Sciatic nerve (tissue), 2 donors: ENCODE measurements at regions not wholly inside any gene's neighbourhood (a gene's known extent, or its start where the extent isn't known, plus 50 kb on each side); places are given as distances from the start of the nearest gene placed in this dataset.
"Not testable (repeated sequence)": the region's sequence is repeated elsewhere in the genome, so short reads cannot be mapped to it uniquely, and the experiment has no call there.

Experiments used
- ATAC-seq: fragments of 200-7000 bp; cut with Tn5 transposase; one replicate; pipeline ENCODE4 v1.9.1; 2020; ENCODE audit warnings: mild to moderate bottlenecking, moderate library complexity
- DNase-seq: peaks from one replicate; pipeline ENCODE4 v3.0.0-alpha.2; 2020; ENCODE audit warnings: low spot score
- intact Hi-C: fragments of 100-400 bp; cut with DNase I; formaldehyde crosslinking; loops from one replicate; pipeline ENCODE4 v1.14.2; 2022
- donor health status: DM: no; HTN: no; CAD: no.
- donor health status: DM: no; HTN: no; CAD: no.

- DNase-seq, result no peak
- intact Hi-C loops, result no loop called here
- no peak for ATAC-seq
Measured at GRCh38 chr7:110399421-110399820, 691.5 kb upstream of the LRRN3 start.

GRCh38 chr7:110400411-110400810 lies 690.5 kb upstream of the LRRN3 start:
- intact Hi-C loops, result no loop called here
- no peak for DNase-seq
- ATAC-seq, result no peak

- no peak for ATAC-seq
- DNase-seq, result no peak
- intact Hi-C loops, result no loop called here
Measured at GRCh38 chr7:110407242-110407641, 683.7 kb upstream of the LRRN3 start.

- intact Hi-C loops, result no loop called here
- no peak for DNase-seq
- ATAC-seq, result no peak
Measured at GRCh38 chr7:110407706-110408105, 683.2 kb upstream of the LRRN3 start.

GRCh38 chr7:110412614-110413013 lies 678.3 kb upstream of the LRRN3 start:
- intact Hi-C loops, result no loop called here
- ATAC-seq (no peak), DNase-seq (no peak)

- ATAC-seq (no peak), DNase-seq (no peak)
- intact Hi-C loops, result no loop called here
Measured at GRCh38 chr7:110413038-110413437, 677.9 kb upstream of the LRRN3 start.

GRCh38 chr7:110417611-110418010 lies 673.3 kb upstream of the LRRN3 start:
- DNase-seq (no peak), ATAC-seq (no peak)
- intact Hi-C loops, result no loop called here

GRCh38 chr7:110418659-110419280 lies 672.2 kb upstream of the LRRN3 start:
- ATAC-seq (no peak), DNase-seq (no peak)
- intact Hi-C loops, result no loop called here

GRCh38 chr7:110420788-110421187 lies 670.1 kb upstream of the LRRN3 start:
- ATAC-seq, result no peak
- intact Hi-C loops, result no loop called here
- DNase-seq, result no peak

- no peak for DNase-seq
Measured at GRCh38 chr7:110421490-110422241, 669.3 kb upstream of the LRRN3 start.

GRCh38 chr7:110432061-110432553 lies 658.8 kb upstream of the LRRN3 start:
- DNase-seq, result no peak
- no peak for ATAC-seq
- intact Hi-C loops, result no loop called here

More at GRCh38 chr7:110421490-110422241, 669.3 kb upstream of the LRRN3 start:
- intact Hi-C loops, result no loop called here
- ATAC-seq, result no peak

- intact Hi-C loops, ATAC-seq, DNase-seq: not testable (repeated sequence)
Measured at GRCh38 chr7:110438926-110439325, 652.0 kb upstream of the LRRN3 start.

- DNase-seq (no peak), ATAC-seq (no peak)
- intact Hi-C loops, result no loop called here
Measured at GRCh38 chr7:110442381-110442837, 648.5 kb upstream of the LRRN3 start.

- no peak for DNase-seq
- no peak for ATAC-seq
- intact Hi-C loops, result no loop called here
Measured at GRCh38 chr7:110446658-110447057, 644.3 kb upstream of the LRRN3 start.

GRCh38 chr7:110448918-110449317 lies 642.0 kb upstream of the LRRN3 start:
- ATAC-seq, result no peak
- no peak for DNase-seq
- intact Hi-C loops, result no loop called here

- DNase-seq, result no peak
- ATAC-seq, result no peak
- intact Hi-C loops, result no loop called here
Measured at GRCh38 chr7:110454713-110455112, 636.2 kb upstream of the LRRN3 start.

GRCh38 chr7:110461621-110462020 lies 629.3 kb upstream of the LRRN3 start:
- no peak for ATAC-seq
- no peak for DNase-seq
- intact Hi-C loops, result no loop called here

- ATAC-seq, result no peak
- intact Hi-C loops, result no loop called here
- DNase-seq, result no peak
Measured at GRCh38 chr7:110470420-110470819, 620.5 kb upstream of the LRRN3 start.

GRCh38 chr7:110472419-110472818 lies 618.5 kb upstream of the LRRN3 start:
- intact Hi-C loops, ATAC-seq, DNase-seq: not testable (repeated sequence)

GRCh38 chr7:110480964-110481363 lies 610.0 kb upstream of the LRRN3 start:
- no peak for DNase-seq
- intact Hi-C loops, result no loop called here
- ATAC-seq, result no peak
